Left lung (tissue), 4 donors: ENCODE measurements at regions not wholly inside any gene's neighbourhood (a gene's known extent, or its start where the extent isn't known, plus 50 kb on each side); places are given as distances from the start of the nearest gene placed in this dataset.

Experiments used
- ATAC-seq: fragments of 200-7000 bp; cut with Tn5 transposase; one replicate; pipeline ENCODE4 v1.9.1; 2020; ENCODE audit warnings: moderate library complexity
- DNase-seq, 4 donors: peaks; one replicate each; pipeline ENCODE4 v3.0.0-alpha.2; 2013 to 2020
- H3K27ac ChIP-seq, 2 donors: fragments of 200-600 bp; sonication (generic) in 1 of 2; one replicate each; pipeline versions ENCODE4 v1.5.0 to v1.8.0; 2020 to 2021
- H3K27me3 ChIP-seq, 2 donors: fragments of 200-600 bp; sonication (generic) in 1 of 2; one replicate each; pipeline versions ENCODE4 v1.5.0 to v1.8.0; 2020 to 2021
- H3K36me3 ChIP-seq, 2 donors: fragments of 200-600 bp; sonication (generic) in 1 of 2; one replicate each; pipeline versions ENCODE4 v1.5.0 to v1.8.0; 2020 to 2021
- H3K4me1 ChIP-seq, 2 donors: fragments of 200-600 bp; one replicate each; pipeline ENCODE4 v1.8.0; 2021
- H3K4me3 ChIP-seq, 2 donors: fragments of 200-600 bp; sonication (generic) in 1 of 2; one replicate each; pipeline versions ENCODE4 v1.5.0 to v1.8.0; 2020 to 2021; ENCODE audit warnings: mild to moderate bottlenecking in 1 of 2
- H3K9me3 ChIP-seq, 2 donors: fragments of 200-600 bp; sonication (generic) in 1 of 2; one replicate each; pipeline versions ENCODE4 v1.5.0 to v1.8.0; 2020 to 2021
- intact Hi-C, 2 donors: fragments of 100-400 bp; cut with DNase I; formaldehyde crosslinking; loops; one replicate each; pipeline versions ENCODE4 v1.11.2 to v1.14.2; 2022
- TF ChIP-seq, protein P1 (sequence below), 2 donors: fragments of 200-600 bp; sonication (generic) in 1 of 2; IDR thresholded peaks; one replicate each; pipeline versions ENCODE4 v1.5.0 to v1.8.0; 2021; ENCODE audit warnings: antibody characterized with exemption in 2 of 2
- donor health status: DM: no; HTN: yes; CAD: no.
- donor health status: DM: no; HTN: no; CAD: no.

DNA sequence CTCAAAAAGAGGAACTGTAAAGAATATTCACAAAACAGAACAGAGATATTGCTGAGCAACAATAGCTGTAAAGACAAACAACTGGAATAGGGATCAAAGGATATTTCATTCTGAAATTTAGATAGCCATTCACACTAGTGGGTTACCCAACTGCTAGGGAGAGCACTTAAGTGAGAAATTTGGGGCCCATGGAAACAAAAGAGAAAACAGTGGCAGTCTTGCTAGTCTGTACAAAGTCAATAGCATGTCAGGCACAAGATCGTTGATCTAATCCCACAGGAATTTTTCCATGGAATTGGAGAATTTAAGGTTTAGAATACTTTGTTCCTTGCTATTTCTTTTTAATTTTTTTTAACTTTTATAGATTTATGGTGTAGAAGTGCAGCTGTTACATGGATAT lies 467.0 kb downstream of the PCDH18 start:
- ATAC-seq: no peak
- intact Hi-C loops: no loop called here

GRCh38 chr4:137063961-137064360 lies 468.3 kb downstream of the PCDH18 start:
- Histone ChIP-seq H3K27me3 (no peaks in the 10 kb centered on the region), H3K4me3 (no peak overlapping the region), H3K27ac (no peak overlapping the region), H3K36me3 (no peaks in the 10 kb centered on the region), H3K4me1 (no peaks in the 10 kb centered on the region), H3K9me3 (no peaks in the 10 kb centered on the region)
- no peak for ATAC-seq
- TF ChIP-seq, protein P1, sequence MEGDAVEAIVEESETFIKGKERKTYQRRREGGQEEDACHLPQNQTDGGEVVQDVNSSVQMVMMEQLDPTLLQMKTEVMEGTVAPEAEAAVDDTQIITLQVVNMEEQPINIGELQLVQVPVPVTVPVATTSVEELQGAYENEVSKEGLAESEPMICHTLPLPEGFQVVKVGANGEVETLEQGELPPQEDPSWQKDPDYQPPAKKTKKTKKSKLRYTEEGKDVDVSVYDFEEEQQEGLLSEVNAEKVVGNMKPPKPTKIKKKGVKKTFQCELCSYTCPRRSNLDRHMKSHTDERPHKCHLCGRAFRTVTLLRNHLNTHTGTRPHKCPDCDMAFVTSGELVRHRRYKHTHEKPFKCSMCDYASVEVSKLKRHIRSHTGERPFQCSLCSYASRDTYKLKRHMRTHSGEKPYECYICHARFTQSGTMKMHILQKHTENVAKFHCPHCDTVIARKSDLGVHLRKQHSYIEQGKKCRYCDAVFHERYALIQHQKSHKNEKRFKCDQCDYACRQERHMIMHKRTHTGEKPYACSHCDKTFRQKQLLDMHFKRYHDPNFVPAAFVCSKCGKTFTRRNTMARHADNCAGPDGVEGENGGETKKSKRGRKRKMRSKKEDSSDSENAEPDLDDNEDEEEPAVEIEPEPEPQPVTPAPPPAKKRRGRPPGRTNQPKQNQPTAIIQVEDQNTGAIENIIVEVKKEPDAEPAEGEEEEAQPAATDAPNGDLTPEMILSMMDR (IDR thresholded peaks at IDR 0.05): no peak
- no peak for DNase-seq
- intact Hi-C loops: no loop called here

More for the DNA sequence above, 467.0 kb downstream of the PCDH18 start:
- no peaks in the 10 kb centered on the region for H3K9me3 ChIP-seq
- H3K36me3 ChIP-seq: no peaks in the 10 kb centered on the region
- TF ChIP-seq, protein P1 (IDR thresholded peaks at IDR 0.05): no peak
- H3K4me3 ChIP-seq: no peak overlapping the region
- no peaks in the 10 kb centered on the region for H3K4me1 ChIP-seq
- no peaks in the 10 kb centered on the region for H3K27me3 ChIP-seq
- H3K27ac ChIP-seq: no peak overlapping the region
- no peak for DNase-seq

DNA sequence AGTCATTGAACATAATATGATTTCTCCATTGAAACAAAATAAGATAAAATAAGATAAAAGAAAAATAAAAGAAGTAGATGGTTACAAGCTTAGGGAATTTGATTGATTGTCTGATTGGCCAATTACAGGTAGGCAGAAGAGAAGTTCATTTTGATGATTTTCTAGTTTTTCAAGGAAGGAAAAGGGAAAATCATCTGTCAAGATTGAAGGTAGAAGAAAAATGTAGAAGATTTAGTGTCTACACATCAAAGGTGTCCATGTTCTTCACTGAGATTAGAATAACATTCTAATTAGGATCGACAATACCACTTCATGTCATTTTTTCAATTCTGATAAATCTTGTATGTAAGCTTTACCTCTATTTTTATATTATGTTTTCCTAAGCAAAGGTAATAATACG lies 489.1 kb downstream of the PCDH18 start:
- Histone ChIP-seq H3K4me1 (no peaks in the 10 kb centered on the region), H3K27ac (no peak overlapping the region), H3K9me3 (no peaks in the 10 kb centered on the region), H3K4me3 (no peak overlapping the region), H3K27me3 (no peaks in the 10 kb centered on the region), H3K36me3 (no peaks in the 10 kb centered on the region)
- no peak for ATAC-seq
- no peak for DNase-seq
- TF ChIP-seq, protein P1 (IDR thresholded peaks at IDR 0.05): no peak
- intact Hi-C loops: no loop called here

DNA sequence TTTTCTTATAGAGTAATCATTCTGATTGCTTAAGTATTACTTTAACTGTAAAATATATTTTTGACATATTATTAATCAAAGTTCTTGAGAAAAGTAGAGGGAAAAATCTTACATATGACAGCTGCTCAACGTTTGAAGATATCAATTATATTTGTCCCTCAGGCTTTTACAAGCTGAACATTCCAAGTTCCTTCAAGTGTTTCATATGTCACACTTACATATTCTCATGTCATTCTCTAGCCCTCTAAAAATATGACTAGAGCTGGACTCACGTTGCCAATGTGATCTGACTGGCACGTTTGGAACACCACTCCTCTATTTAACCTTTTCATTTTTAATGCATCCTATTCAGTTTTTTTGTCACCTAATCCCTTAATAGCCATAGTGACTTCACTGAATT lies 492.9 kb downstream of the PCDH18 start:
- DNase-seq (no peak), ATAC-seq (no peak)
- Histone ChIP-seq H3K36me3 (no peaks in the 10 kb centered on the region), H3K27me3 (no peaks in the 10 kb centered on the region), H3K9me3 (no peaks in the 10 kb centered on the region), H3K4me3 (no peak overlapping the region), H3K27ac (no peak overlapping the region), H3K4me1 (no peaks in the 10 kb centered on the region)
- intact Hi-C loops: no loop called here
- TF ChIP-seq, protein P1 (IDR thresholded peaks at IDR 0.05): no peak

- Histone ChIP-seq H3K9me3 (no peaks in the 10 kb centered on the region), H3K36me3 (no peaks in the 10 kb centered on the region), H3K4me3 (no peak overlapping the region), H3K27me3 (no peaks in the 10 kb centered on the region), H3K27ac (no peak overlapping the region), H3K4me1 (no peaks in the 10 kb centered on the region)
- TF ChIP-seq, protein P1 (IDR thresholded peaks at IDR 0.05): no peak
- ATAC-seq (no peak), DNase-seq (peak in 1 of 4 donors; percentile 1)
- intact Hi-C loops: no loop called here
These were observed 500.1 kb downstream of the PCDH18 start for GRCh38 chr4:137032222-137032621.
